HG03442 (cell line): ENCODE measurements at regions not wholly inside any gene's neighbourhood (a gene's known extent, or its start where the extent isn't known, plus 50 kb on each side); places are given as distances from the start of the nearest gene placed in this dataset.

Experiments used
- ATAC-seq: cut with Tn5 transposase; IDR thresholded peaks from one replicate; pipeline ENCODE4 v1.9.1; 2021; ENCODE audit warnings: mild to moderate bottlenecking, moderate library complexity; ENCODE audit not compliant: unreplicated experiment

GRCh38 chr13:62088165-62088564 lies 672.5 kb upstream of the PCDH20 start:
- ATAC-seq = no peak

- no peak for ATAC-seq
These were observed 671.5 kb upstream of the PCDH20 start for GRCh38 chr13:62087124-62087523.

- no peak for ATAC-seq
These were observed 669.9 kb upstream of the PCDH20 start for GRCh38 chr13:62085337-62086229.

GRCh38 chr13:62084728-62085127 lies 669.1 kb upstream of the PCDH20 start:
- ATAC-seq = no peak

- ATAC-seq = no peak
These were observed 652.2 kb upstream of the PCDH20 start for GRCh38 chr13:62067821-62068220.

GRCh38 chr13:62065016-62065415 lies 649.4 kb upstream of the PCDH20 start:
- ATAC-seq = no peak

GRCh38 chr13:62061751-62062150 lies 646.1 kb upstream of the PCDH20 start:
- ATAC-seq = no peak

GRCh38 chr13:62060570-62060969 lies 644.9 kb upstream of the PCDH20 start:
- no peak for ATAC-seq

GRCh38 chr13:62057286-62057685 lies 641.6 kb upstream of the PCDH20 start:
- no peak for ATAC-seq

GRCh38 chr13:62049992-62050391 lies 634.3 kb upstream of the PCDH20 start:
- no peak for ATAC-seq

GRCh38 chr13:62046512-62046911 lies 630.9 kb upstream of the PCDH20 start:
- no peak for ATAC-seq

- no peak for ATAC-seq
These were observed 628.0 kb upstream of the PCDH20 start for GRCh38 chr13:62043600-62043999.

GRCh38 chr13:62040806-62041205 lies 625.2 kb upstream of the PCDH20 start:
- ATAC-seq = no peak

- no peak for ATAC-seq
These were observed 624.4 kb upstream of the PCDH20 start for GRCh38 chr13:62040078-62040477.

GRCh38 chr13:62038214-62038613 lies 622.6 kb upstream of the PCDH20 start:
- ATAC-seq = peak; percentile 74

GRCh38 chr13:62035981-62036380 lies 620.3 kb upstream of the PCDH20 start:
- ATAC-seq = no peak

- ATAC-seq = no peak
These were observed 618.3 kb upstream of the PCDH20 start for GRCh38 chr13:62033934-62034333.

- no peak for ATAC-seq
These were observed 606.7 kb upstream of the PCDH20 start for GRCh38 chr13:62022369-62022768.

GRCh38 chr13:62019858-62020257 lies 604.2 kb upstream of the PCDH20 start:
- ATAC-seq = no peak

- ATAC-seq = no peak
These were observed 598.6 kb upstream of the PCDH20 start for GRCh38 chr13:62014299-62014698.

- no peak for ATAC-seq
These were observed 587.8 kb upstream of the PCDH20 start for GRCh38 chr13:62003452-62003851.

GRCh38 chr13:61994174-61994573 lies 578.5 kb upstream of the PCDH20 start:
- no peak for ATAC-seq

GRCh38 chr13:61989978-61990377 lies 574.3 kb upstream of the PCDH20 start:
- ATAC-seq = no peak
